PC-9 (cell line): ENCODE measurements at regions not wholly inside any gene's neighbourhood (a gene's known extent, or its start where the extent isn't known, plus 50 kb on each side); places are given as distances from the start of the nearest gene placed in this dataset.

Experiments
- BruUV-seq: library from RNA; stranded (reverse); fragments of 400-500 nt; replicated peaks from 2 replicates; lab custom pipeline; 2021; lab: Mats Ljungman, UMichigan
- CTCF ChIA-PET: fragments of 300-600 bp; sonication (Branson Sonifier 250); formaldehyde crosslinking; loops from one replicate; lab custom pipeline; 2022; ENCODE audit warnings: antibody characterized with exemption; lab: Charles Lee
- POLR2A ChIA-PET: fragments of 300-600 bp; sonication (Branson Sonifier 250); formaldehyde crosslinking; loops from one replicate; lab custom pipeline; 2022; ENCODE audit warnings: antibody characterized with exemption; ENCODE audit not compliant: unreplicated experiment; lab: Charles Lee
- DNase-seq, 2 experiments: peaks; one replicate each; pipeline versions ENCODE4 v3.0.0 to v3.0.0-alpha.2; 2015 to 2022; ENCODE audit warnings: mixed read lengths in 1 of 2
- H2AFZ ChIP-seq: fragments of 200-600 bp; sonication (generic); 2 replicates; pipeline ENCODE4 v1.8.1; 2017; ENCODE audit warnings: antibody characterized with exemption
- H3F3A ChIP-seq: fragments of 200-600 bp; sonication (generic); 2 replicates; pipeline ENCODE4 v1.8.1; 2017; ENCODE audit warnings: antibody characterized with exemption, mild to moderate bottlenecking, low read depth; ENCODE audit not compliant: insufficient read depth
- H3K27ac ChIP-seq: fragments of 200-600 bp; sonication (generic); 2 replicates; pipeline ENCODE4 v1.6.1; 2016; ENCODE audit warnings: mixed run types
- H3K27me3 ChIP-seq: fragments of 200-600 bp; sonication (generic); 2 replicates; pipeline ENCODE4 v1.6.1; 2016; ENCODE audit warnings: low read depth, mixed run types; ENCODE audit not compliant: insufficient read depth
- H3K36me3 ChIP-seq: fragments of 200-600 bp; sonication (generic); 2 replicates; pipeline ENCODE4 v1.6.1; 2016; ENCODE audit warnings: low read depth, mixed run types
- H3K4me1 ChIP-seq: fragments of 200-600 bp; sonication (generic); replicated peaks from 2 replicates; pipeline ENCODE4 v1.6.1; 2016; ENCODE audit warnings: mixed run types; ENCODE audit not compliant: insufficient read depth
- H3K4me2 ChIP-seq: fragments of 200-600 bp; sonication (generic); 2 replicates; pipeline ENCODE4 v1.6.1; 2017; ENCODE audit warnings: mixed run types
- H3K4me3 ChIP-seq: fragments of 200-600 bp; sonication (generic); 2 replicates; pipeline ENCODE4 v1.6.1; 2016; ENCODE audit warnings: mixed run types
- H3K79me2 ChIP-seq: fragments of 200-600 bp; sonication (generic); 2 replicates; pipeline ENCODE4 v1.6.1; 2017; ENCODE audit warnings: low read depth, mixed run types
- H3K9me2 ChIP-seq: fragments of 200-600 bp; sonication (generic); 2 replicates; pipeline ENCODE4 v1.8.1; 2017; ENCODE audit warnings: mild to moderate bottlenecking; ENCODE audit not compliant: insufficient read depth
- H3K9me3 ChIP-seq: fragments of 200-600 bp; sonication (generic); 2 replicates; pipeline ENCODE4 v1.8.1; 2016; ENCODE audit warnings: low read depth; ENCODE audit not compliant: insufficient read depth
- H4K20me1 ChIP-seq: fragments of 200-600 bp; sonication (generic); 2 replicates; pipeline ENCODE4 v1.8.1; 2017; ENCODE audit not compliant: insufficient read depth
- CTCF ChIP-seq: fragments of 200-600 bp; sonication (generic); conservative IDR thresholded peaks from 2 replicates; pipeline ENCODE4 v1.6.1; 2017; ENCODE audit warnings: mixed run types, antibody characterized with exemption, mild to moderate bottlenecking, moderate library complexity
- EZH2 ChIP-seq: fragments of 200-600 bp; sonication (generic); IDR thresholded peaks from 2 replicates; pipeline ENCODE4 v1.8.0; 2017; ENCODE audit warnings: antibody characterized with exemption, low read depth
- intact Hi-C: fragments of 100-400 bp; cut with micrococcal nuclease; formaldehyde crosslinking; loops from one replicate; pipeline ENCODE4 v1.10.0; 2022; ENCODE audit not compliant: unreplicated experiment

GRCh38 chr2:14910654-14911053 is 278.1 kb downstream of the LRATD1 start:
- intact Hi-C loops = no loop called here

GRCh38 chr2:14915983-14916382 is 283.5 kb downstream of the LRATD1 start:
- H3K79me2 ChIP-seq = no peaks in the 10 kb centered on the region
- H3K36me3 ChIP-seq = no peaks in the 10 kb centered on the region
- no peak overlapping the region for H3K4me3 ChIP-seq
- BruUV-seq = no TSS peak
- H2AFZ ChIP-seq = no peak overlapping the region
- TF ChIP-seq EZH2 (no peak), CTCF (no peak)
- no peak for DNase-seq
- no peaks in the 10 kb centered on the region for H3K27me3 ChIP-seq
- ChIA-PET POLR2A (no interaction called here), CTCF (no interaction called here)
- H3K27ac ChIP-seq = no peak overlapping the region
- intact Hi-C loops = no loop called here
- no peaks in the 10 kb centered on the region for H4K20me1 ChIP-seq
- H3K4me2 ChIP-seq = no peak overlapping the region
- no peaks in the 10 kb centered on the region for H3K9me3 ChIP-seq
- no peaks in the 10 kb centered on the region for H3F3A ChIP-seq
- no peaks in the 10 kb centered on the region for H3K9me2 ChIP-seq
- no peaks in the 10 kb centered on the region for H3K4me1 ChIP-seq

More at GRCh38 chr2:14910654-14911053, 278.1 kb downstream of the LRATD1 start:
- Histone ChIP-seq H3K36me3 (no peaks in the 10 kb centered on the region), H4K20me1 (no peaks in the 10 kb centered on the region), H3F3A (no peaks in the 10 kb centered on the region), H3K4me1 (no peaks in the 10 kb centered on the region), H3K4me3 (no peak overlapping the region), H2AFZ (no peak overlapping the region), H3K27ac (no peak overlapping the region), H3K9me2 (no peaks in the 10 kb centered on the region), H3K4me2 (no peak overlapping the region), H3K27me3 (no peaks in the 10 kb centered on the region), H3K79me2 (no peaks in the 10 kb centered on the region), H3K9me3 (no peaks in the 10 kb centered on the region)
- no peak for DNase-seq
- CTCF ChIA-PET = no interaction called here
- POLR2A ChIA-PET = no interaction called here
- BruUV-seq = no TSS peak
- TF ChIP-seq CTCF (no peak), EZH2 (no peak)

GRCh38 chr2:14923820-14924580 is 291.5 kb downstream of the LRATD1 start:
- CTCF ChIA-PET = no interaction called here

More at GRCh38 chr2:14923820-14924580, 291.5 kb downstream of the LRATD1 start:
- H3K4me3 ChIP-seq = no peak overlapping the region
- no peaks in the 10 kb centered on the region for H3K4me1 ChIP-seq
- H3K9me3 ChIP-seq = no peaks in the 10 kb centered on the region
- no peaks in the 10 kb centered on the region for H4K20me1 ChIP-seq
- H3K27me3 ChIP-seq = no peaks in the 10 kb centered on the region
- DNase-seq = no peak
- H3K27ac ChIP-seq = no peak overlapping the region
- no TSS peak for BruUV-seq
- H3K9me2 ChIP-seq = no peaks in the 10 kb centered on the region
- no peak overlapping the region for H2AFZ ChIP-seq
- no peaks in the 10 kb centered on the region for H3K36me3 ChIP-seq
- intact Hi-C loops = no loop called here
- POLR2A ChIA-PET = no interaction called here
- H3F3A ChIP-seq = no peaks in the 10 kb centered on the region
- H3K4me2 ChIP-seq = no peak overlapping the region
- TF ChIP-seq EZH2 = no peak
- TF ChIP-seq CTCF = no peak
- no peaks in the 10 kb centered on the region for H3K79me2 ChIP-seq
